ENCODE measurements at regions not wholly inside any gene's neighbourhood (a gene's known extent, or its start where the extent isn't known, plus 50 kb on each side); places are given as distances from the start of the nearest gene placed in this dataset.

GRCh38 chr10:127797339-127797738 is 60.4 kb downstream of the FOXI2 start:
- CTCF ChIA-PET: no interaction called here
- TF ChIP-seq, protein P1, sequence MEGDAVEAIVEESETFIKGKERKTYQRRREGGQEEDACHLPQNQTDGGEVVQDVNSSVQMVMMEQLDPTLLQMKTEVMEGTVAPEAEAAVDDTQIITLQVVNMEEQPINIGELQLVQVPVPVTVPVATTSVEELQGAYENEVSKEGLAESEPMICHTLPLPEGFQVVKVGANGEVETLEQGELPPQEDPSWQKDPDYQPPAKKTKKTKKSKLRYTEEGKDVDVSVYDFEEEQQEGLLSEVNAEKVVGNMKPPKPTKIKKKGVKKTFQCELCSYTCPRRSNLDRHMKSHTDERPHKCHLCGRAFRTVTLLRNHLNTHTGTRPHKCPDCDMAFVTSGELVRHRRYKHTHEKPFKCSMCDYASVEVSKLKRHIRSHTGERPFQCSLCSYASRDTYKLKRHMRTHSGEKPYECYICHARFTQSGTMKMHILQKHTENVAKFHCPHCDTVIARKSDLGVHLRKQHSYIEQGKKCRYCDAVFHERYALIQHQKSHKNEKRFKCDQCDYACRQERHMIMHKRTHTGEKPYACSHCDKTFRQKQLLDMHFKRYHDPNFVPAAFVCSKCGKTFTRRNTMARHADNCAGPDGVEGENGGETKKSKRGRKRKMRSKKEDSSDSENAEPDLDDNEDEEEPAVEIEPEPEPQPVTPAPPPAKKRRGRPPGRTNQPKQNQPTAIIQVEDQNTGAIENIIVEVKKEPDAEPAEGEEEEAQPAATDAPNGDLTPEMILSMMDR (IDR thresholded peaks at IDR 0.05; ENCODE audit: control extremely low read depth, extremely low read depth, low read depth, missing control alignments): no peak
- POLR2A ChIA-PET: no interaction called here
- DNase-seq (ENCODE audit: extremely low spot score): peak; percentile 39

- CTCF ChIA-PET: no interaction called here
- POLR2A ChIA-PET: no interaction called here
- no peak for DNase-seq (ENCODE audit: extremely low spot score)
- TF ChIP-seq, protein P1 (IDR thresholded peaks at IDR 0.05; ENCODE audit: control extremely low read depth, extremely low read depth, low read depth, missing control alignments): no peak
These were observed 61.1 kb downstream of the FOXI2 start for GRCh38 chr10:127798111-127798510.

- DNase-seq (ENCODE audit: extremely low spot score): no peak
- CTCF ChIA-PET: interaction anchor here (1.0 kb wide), 1 partner anchor 53 kb away, joined by 3 read pairs; no protein-coding TSS in a partner anchor
- POLR2A ChIA-PET: no interaction called here
- TF ChIP-seq, protein P1 (IDR thresholded peaks at IDR 0.05; ENCODE audit: control extremely low read depth, extremely low read depth, low read depth, missing control alignments): no peak
These were observed 64.3 kb downstream of the FOXI2 start for GRCh38 chr10:127801302-127801701.

DNA sequence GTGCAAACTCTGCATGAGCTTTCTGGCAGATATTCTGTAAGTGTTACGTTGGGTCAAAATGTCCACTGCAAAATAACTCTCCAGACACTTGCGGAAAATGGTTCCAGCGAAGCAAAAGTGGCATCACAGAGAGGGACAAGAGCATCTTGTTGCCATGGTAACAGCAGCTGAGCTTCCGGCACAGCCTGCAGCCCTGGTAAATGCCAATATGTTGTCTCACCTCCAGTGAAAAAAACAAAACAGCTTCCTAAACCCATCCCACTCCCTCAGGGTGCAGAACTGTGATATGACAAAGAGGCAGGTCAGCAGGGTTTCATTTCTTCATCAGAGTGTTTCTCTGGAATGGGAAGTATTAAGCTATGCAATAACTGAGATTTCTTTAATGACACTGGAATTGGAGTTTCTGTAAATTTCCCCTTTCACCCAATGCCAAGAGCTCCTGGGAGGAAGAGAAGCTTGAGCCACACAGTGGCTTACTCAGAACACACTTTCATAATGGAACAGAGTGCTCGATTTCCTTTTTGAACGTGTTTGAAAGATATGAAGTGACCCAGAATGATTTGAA is 65.6 kb downstream of the FOXI2 start:
- POLR2A ChIA-PET: no interaction called here
- DNase-seq (ENCODE audit: extremely low spot score): no peak
- CTCF ChIA-PET: interaction anchor here (1.0 to 1.5 kb wide), 2 partner anchors 33 to 51 kb away, joined by 3 to 4 read pairs; no protein-coding TSS in a partner anchor
- TF ChIP-seq, protein P1 (IDR thresholded peaks at IDR 0.05; ENCODE audit: control extremely low read depth, extremely low read depth, low read depth, missing control alignments): no peak

DNA sequence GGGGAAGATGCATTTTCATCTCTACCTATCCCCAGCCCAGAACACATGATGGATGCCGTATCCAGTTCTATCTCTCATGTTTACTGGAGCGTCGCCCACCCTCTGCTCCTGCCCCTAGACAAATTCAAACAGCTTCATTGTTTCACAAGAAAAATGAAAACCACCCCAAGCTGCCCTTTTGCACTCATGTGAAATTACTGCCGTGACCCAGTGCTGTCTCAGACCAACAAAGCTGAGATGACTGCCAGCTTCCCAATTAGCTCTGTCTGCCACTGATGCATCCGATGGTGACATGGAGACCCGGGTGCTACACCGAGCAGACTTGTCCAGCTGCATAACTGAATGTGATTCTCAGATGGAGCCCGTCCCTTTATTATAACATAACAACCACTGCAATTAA is 67.7 kb downstream of the FOXI2 start:
- POLR2A ChIA-PET: no interaction called here
- CTCF ChIA-PET: interaction anchor here (1.6 kb wide), 1 partner anchor 17 kb away, joined by 3 read pairs; no protein-coding TSS in a partner anchor

GRCh38 chr10:127805950-127806349 is 69.0 kb downstream of the FOXI2 start:
- DNase-seq (ENCODE audit: extremely low spot score): no peak
- CTCF ChIA-PET: interaction anchor here (1.6 kb wide), 1 partner anchor 18 kb away, joined by 3 read pairs; no protein-coding TSS in a partner anchor
- TF ChIP-seq, protein P1 (IDR thresholded peaks at IDR 0.05; ENCODE audit: control extremely low read depth, extremely low read depth, low read depth, missing control alignments): no peak
- POLR2A ChIA-PET: no interaction called here

More for the DNA sequence above, 67.7 kb downstream of the FOXI2 start:
- TF ChIP-seq, protein P1 (IDR thresholded peaks at IDR 0.05; ENCODE audit: control extremely low read depth, extremely low read depth, low read depth, missing control alignments): no peak
- no peak for DNase-seq (ENCODE audit: extremely low spot score)

Data from GM10248 (cell line).